Liver (tissue), 8 donors: ENCODE measurements at regions not wholly inside any gene's neighbourhood (a gene's known extent, or its start where the extent isn't known, plus 50 kb on each side); places are given as distances from the start of the nearest gene placed in this dataset.

ENCODE experiments used
- DNase-seq: peaks from one replicate; pipeline ENCODE4 v3.0.0-alpha.2; 2017; ENCODE audit warnings: low spot score
- H3K27ac ChIP-seq, 2 donors: one replicate each; pipeline ENCODE4 v1.7.0; 2013; ENCODE audit warnings: inconsistent platforms in 2 of 2, low read length in 2 of 2, control low read depth in 1 of 2, low read depth in 1 of 2, mild to moderate bottlenecking in 1 of 2
- H3K27me3 ChIP-seq, 4 donors: one replicate each; pipeline versions ENCODE4 v1.6.1 to v1.7.0; 2013; ENCODE audit warnings: low read length in 3 of 4, inconsistent platforms in 1 of 4, mild to moderate bottlenecking in 1 of 4, moderate library complexity in 1 of 4; ENCODE audit not compliant: control insufficient read depth in 4 of 4, insufficient read depth in 4 of 4
- H3K36me3 ChIP-seq, 4 donors: one replicate each; pipeline versions ENCODE4 v1.6.1 to v1.7.0; 2013; ENCODE audit warnings: low read length in 3 of 4, mild to moderate bottlenecking in 3 of 4, low read depth in 1 of 4, moderate library complexity in 1 of 4; ENCODE audit not compliant: control insufficient read depth in 4 of 4, insufficient read depth in 3 of 4
- H3K4me1 ChIP-seq, 4 donors: one replicate each; pipeline versions ENCODE4 v1.6.1 to v1.7.0; 2013; ENCODE audit warnings: low read length in 3 of 4, mild to moderate bottlenecking in 3 of 4, moderate library complexity in 1 of 4; ENCODE audit not compliant: control insufficient read depth in 4 of 4, insufficient read depth in 4 of 4
- H3K4me3 ChIP-seq, 3 donors: one replicate each; pipeline versions ENCODE4 v1.6.1 to v1.7.0; 2013; ENCODE audit warnings: low read length in 3 of 3, control low read depth in 1 of 3, low read depth in 1 of 3, mild to moderate bottlenecking in 1 of 3
- H3K9ac ChIP-seq, 2 donors: one replicate each; pipeline ENCODE4 v1.7.0; 2013; ENCODE audit warnings: low read length in 2 of 2, mild to moderate bottlenecking in 2 of 2, moderate library complexity in 2 of 2, control low read depth in 1 of 2, low read depth in 1 of 2
- H3K9me3 ChIP-seq, 4 donors: one replicate each; pipeline versions ENCODE4 v1.6.1 to v1.7.0; 2013; ENCODE audit warnings: low read length in 3 of 4; ENCODE audit not compliant: control insufficient read depth in 4 of 4
- FOXA1 ChIP-seq: IDR thresholded peaks from 2 replicates; pipeline ENCODE4 v1.6.1; 2016; ENCODE audit warnings: antibody characterized with exemption
- FOXA2 ChIP-seq: IDR thresholded peaks from 2 replicates; pipeline ENCODE4 v1.6.1; 2016; ENCODE audit warnings: antibody characterized with exemption
- GABPA ChIP-seq, 2 donors: IDR thresholded peaks in 1 of 2; conservative IDR thresholded peaks in 1 of 2; 2 replicates each; pipeline ENCODE4 v1.6.1; 2016; ENCODE audit warnings: antibody characterized with exemption in 2 of 2, mild to moderate bottlenecking in 1 of 2, moderate library complexity in 1 of 2
- HNF4A ChIP-seq, 2 donors: conservative IDR thresholded peaks; 2 replicates each; pipeline ENCODE4 v1.6.1; 2016; ENCODE audit warnings: antibody characterized with exemption in 2 of 2, mild to moderate bottlenecking in 2 of 2
- HNF4G ChIP-seq: IDR thresholded peaks from 2 replicates; pipeline ENCODE4 v1.6.1; 2016; ENCODE audit warnings: antibody characterized with exemption
- JUND ChIP-seq, 2 donors: IDR thresholded peaks; 2 replicates each; pipeline ENCODE4 v1.6.1; 2016; ENCODE audit warnings: antibody characterized with exemption in 2 of 2
- NR2F2 ChIP-seq: IDR thresholded peaks from 2 replicates; pipeline ENCODE4 v1.6.1; 2016; ENCODE audit warnings: antibody characterized with exemption
- RAD21 ChIP-seq, 2 donors: IDR thresholded peaks; 2 replicates each; pipeline ENCODE4 v1.6.1; 2016; ENCODE audit warnings: antibody characterized with exemption in 2 of 2, mild to moderate bottlenecking in 2 of 2
- RXRA ChIP-seq, 2 donors: IDR thresholded peaks; 2 replicates each; pipeline ENCODE4 v1.6.1; 2017 to 2018; ENCODE audit warnings: antibody characterized with exemption in 2 of 2, mild to moderate bottlenecking in 1 of 2
- SP1 ChIP-seq: IDR thresholded peaks from 2 replicates; pipeline ENCODE4 v1.6.1; 2018; ENCODE audit warnings: antibody characterized with exemption, mild to moderate bottlenecking
- TAF1 ChIP-seq: conservative IDR thresholded peaks from 2 replicates; pipeline ENCODE4 v1.6.1; 2016; ENCODE audit warnings: antibody characterized with exemption, mild to moderate bottlenecking
- YY1 ChIP-seq: IDR thresholded peaks from 2 replicates; pipeline ENCODE4 v1.6.1; 2016; ENCODE audit warnings: antibody characterized with exemption, mild to moderate bottlenecking
- WGBS: extraction: QIAGEN DNeasy Blood & Tissue Kit; methylation state at CpG from one replicate; pipeline ENCODE4 v1.1.7; 2013; 5-methylcytosine and 5-hydroxymethylcytosine counted together
- TF ChIP-seq, protein P1 (sequence below): IDR thresholded peaks from 2 replicates; pipeline ENCODE4 v1.6.1; 2016; ENCODE audit warnings: antibody characterized with exemption
- TF ChIP-seq, protein P2 (sequence below): IDR thresholded peaks from 2 replicates; pipeline ENCODE4 v1.6.1; 2016; ENCODE audit warnings: antibody characterized with exemption
- TF ChIP-seq, protein P3 (sequence below): fragments of 150-350 bp; IDR thresholded peaks from 2 replicates; pipeline ENCODE4 v1.5.1; 2017; ENCODE audit warnings: improper control_type of control experiment, low read depth, low read length; ENCODE audit not compliant: missing input control
- TF ChIP-seq, protein P4 (sequence below): IDR thresholded peaks from 2 replicates; pipeline ENCODE4 v1.6.1; 2016; ENCODE audit warnings: antibody characterized with exemption
- TF ChIP-seq, protein P5 (sequence below): IDR thresholded peaks from 2 replicates; pipeline ENCODE4 v1.6.1; 2016; ENCODE audit warnings: antibody characterized with exemption, mild to moderate bottlenecking
- donor health status: healthy.
- donor health status: healthy.
- donor health status: healthy.
- donor health status: healthy.
- donor health status: healthy.

DNA sequence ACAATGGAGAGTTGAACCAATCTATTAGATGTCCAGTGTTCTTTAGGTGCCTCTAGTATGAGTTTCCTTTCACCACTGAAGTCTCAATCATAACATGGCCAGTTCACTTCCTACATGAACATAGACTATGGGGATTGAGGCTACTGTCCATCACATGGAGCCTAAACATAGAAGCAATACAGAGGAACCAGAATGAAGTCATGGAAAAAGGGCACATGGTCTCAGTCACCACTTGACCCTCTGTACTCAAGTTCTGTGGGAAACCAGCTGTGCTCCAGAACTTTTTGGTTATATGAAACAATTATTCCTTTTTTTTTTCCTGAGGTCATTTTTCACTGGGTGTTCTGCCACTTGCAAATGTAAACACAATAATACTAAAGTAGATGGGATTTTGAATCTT lies 762.5 kb downstream of the CBLN4 start:
- Histone ChIP-seq H3K4me3 (no peak overlapping the region), H3K9me3 (peaks cover 0 to 3% (median 0%) of the 10 kb centered on the region in 4 donors), H3K27me3 (no peaks in the 10 kb centered on the region), H3K36me3 (no peaks in the 10 kb centered on the region), H3K9ac (no peak overlapping the region), H3K4me1 (peaks cover 0 to 10% (median 0%) of the 10 kb centered on the region in 4 donors), H3K27ac (no peak overlapping the region)
- DNase-seq: no peak
- TF ChIP-seq GABPA (IDR thresholded peaks at IDR 0.05 in 1 of 2, conservative IDR thresholded peaks at IDR 0.05 in 1 of 2) (no peak), TAF1 (no peak), FOXA2 (no peak), JUND (IDR thresholded peaks at IDR 0.05) (no peak), SP1 (no peak), RAD21 (IDR thresholded peaks at IDR 0.05) (no peak), HNF4G (no peak), YY1 (no peak), FOXA1 (no peak), HNF4A (conservative IDR thresholded peaks at IDR 0.05) (no peak)
- TF ChIP-seq, protein P1, sequence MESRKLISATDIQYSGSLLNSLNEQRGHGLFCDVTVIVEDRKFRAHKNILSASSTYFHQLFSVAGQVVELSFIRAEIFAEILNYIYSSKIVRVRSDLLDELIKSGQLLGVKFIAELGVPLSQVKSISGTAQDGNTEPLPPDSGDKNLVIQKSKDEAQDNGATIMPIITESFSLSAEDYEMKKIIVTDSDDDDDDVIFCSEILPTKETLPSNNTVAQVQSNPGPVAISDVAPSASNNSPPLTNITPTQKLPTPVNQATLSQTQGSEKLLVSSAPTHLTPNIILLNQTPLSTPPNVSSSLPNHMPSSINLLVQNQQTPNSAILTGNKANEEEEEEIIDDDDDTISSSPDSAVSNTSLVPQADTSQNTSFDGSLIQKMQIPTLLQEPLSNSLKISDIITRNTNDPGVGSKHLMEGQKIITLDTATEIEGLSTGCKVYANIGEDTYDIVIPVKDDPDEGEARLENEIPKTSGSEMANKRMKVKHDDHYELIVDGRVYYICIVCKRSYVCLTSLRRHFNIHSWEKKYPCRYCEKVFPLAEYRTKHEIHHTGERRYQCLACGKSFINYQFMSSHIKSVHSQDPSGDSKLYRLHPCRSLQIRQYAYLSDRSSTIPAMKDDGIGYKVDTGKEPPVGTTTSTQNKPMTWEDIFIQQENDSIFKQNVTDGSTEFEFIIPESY: no peak
- TF ChIP-seq, protein P2, sequence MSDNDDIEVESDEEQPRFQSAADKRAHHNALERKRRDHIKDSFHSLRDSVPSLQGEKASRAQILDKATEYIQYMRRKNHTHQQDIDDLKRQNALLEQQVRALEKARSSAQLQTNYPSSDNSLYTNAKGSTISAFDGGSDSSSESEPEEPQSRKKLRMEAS: no peak
- TF ChIP-seq, protein P3, sequence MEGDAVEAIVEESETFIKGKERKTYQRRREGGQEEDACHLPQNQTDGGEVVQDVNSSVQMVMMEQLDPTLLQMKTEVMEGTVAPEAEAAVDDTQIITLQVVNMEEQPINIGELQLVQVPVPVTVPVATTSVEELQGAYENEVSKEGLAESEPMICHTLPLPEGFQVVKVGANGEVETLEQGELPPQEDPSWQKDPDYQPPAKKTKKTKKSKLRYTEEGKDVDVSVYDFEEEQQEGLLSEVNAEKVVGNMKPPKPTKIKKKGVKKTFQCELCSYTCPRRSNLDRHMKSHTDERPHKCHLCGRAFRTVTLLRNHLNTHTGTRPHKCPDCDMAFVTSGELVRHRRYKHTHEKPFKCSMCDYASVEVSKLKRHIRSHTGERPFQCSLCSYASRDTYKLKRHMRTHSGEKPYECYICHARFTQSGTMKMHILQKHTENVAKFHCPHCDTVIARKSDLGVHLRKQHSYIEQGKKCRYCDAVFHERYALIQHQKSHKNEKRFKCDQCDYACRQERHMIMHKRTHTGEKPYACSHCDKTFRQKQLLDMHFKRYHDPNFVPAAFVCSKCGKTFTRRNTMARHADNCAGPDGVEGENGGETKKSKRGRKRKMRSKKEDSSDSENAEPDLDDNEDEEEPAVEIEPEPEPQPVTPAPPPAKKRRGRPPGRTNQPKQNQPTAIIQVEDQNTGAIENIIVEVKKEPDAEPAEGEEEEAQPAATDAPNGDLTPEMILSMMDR: no peak
- TF ChIP-seq, protein P4, sequence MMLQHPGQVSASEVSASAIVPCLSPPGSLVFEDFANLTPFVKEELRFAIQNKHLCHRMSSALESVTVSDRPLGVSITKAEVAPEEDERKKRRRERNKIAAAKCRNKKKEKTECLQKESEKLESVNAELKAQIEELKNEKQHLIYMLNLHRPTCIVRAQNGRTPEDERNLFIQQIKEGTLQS: no peak
- TF ChIP-seq, protein P5, sequence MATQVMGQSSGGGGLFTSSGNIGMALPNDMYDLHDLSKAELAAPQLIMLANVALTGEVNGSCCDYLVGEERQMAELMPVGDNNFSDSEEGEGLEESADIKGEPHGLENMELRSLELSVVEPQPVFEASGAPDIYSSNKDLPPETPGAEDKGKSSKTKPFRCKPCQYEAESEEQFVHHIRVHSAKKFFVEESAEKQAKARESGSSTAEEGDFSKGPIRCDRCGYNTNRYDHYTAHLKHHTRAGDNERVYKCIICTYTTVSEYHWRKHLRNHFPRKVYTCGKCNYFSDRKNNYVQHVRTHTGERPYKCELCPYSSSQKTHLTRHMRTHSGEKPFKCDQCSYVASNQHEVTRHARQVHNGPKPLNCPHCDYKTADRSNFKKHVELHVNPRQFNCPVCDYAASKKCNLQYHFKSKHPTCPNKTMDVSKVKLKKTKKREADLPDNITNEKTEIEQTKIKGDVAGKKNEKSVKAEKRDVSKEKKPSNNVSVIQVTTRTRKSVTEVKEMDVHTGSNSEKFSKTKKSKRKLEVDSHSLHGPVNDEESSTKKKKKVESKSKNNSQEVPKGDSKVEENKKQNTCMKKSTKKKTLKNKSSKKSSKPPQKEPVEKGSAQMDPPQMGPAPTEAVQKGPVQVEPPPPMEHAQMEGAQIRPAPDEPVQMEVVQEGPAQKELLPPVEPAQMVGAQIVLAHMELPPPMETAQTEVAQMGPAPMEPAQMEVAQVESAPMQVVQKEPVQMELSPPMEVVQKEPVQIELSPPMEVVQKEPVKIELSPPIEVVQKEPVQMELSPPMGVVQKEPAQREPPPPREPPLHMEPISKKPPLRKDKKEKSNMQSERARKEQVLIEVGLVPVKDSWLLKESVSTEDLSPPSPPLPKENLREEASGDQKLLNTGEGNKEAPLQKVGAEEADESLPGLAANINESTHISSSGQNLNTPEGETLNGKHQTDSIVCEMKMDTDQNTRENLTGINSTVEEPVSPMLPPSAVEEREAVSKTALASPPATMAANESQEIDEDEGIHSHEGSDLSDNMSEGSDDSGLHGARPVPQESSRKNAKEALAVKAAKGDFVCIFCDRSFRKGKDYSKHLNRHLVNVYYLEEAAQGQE: no peak

DNA sequence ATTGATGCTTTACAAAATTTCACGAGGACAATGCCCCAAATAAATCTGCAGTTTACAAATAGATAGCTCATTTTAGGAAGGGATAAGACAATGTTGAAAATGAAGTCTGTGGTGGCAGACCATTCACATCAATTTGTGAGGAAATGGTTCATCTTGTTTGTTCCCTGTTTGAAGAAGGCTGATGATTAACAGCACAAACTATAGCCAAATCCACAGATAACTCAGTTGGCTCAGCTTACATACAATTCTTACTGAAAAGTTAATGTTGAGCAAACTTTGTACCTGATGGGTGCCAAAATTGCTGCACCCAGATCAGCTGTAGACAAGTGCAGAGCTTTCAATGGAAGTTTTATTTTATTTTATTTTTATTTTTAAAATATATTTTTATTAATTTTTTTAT lies 763.9 kb downstream of the DOK5 start:
- H3K27me3 ChIP-seq: no peaks in the 10 kb centered on the region
- TF ChIP-seq YY1 (peak; percentile 58), RAD21 (IDR thresholded peaks at IDR 0.05) (peak; percentile 4 to 30), FOXA2 (peak; percentile 25), SP1 (peak; percentile 14), RXRA (IDR thresholded peaks at IDR 0.05) (peak in 1 of 2 donors; percentile 31), NR2F2 (no peak), HNF4A (conservative IDR thresholded peaks at IDR 0.05) (peak; percentile 45 to 71)
- TF ChIP-seq, protein P5: no peak
- TF ChIP-seq, protein P4: no peak
- H3K9me3 ChIP-seq: peaks cover 0 to 9% (median 0%) of the 10 kb centered on the region in 4 donors
- WGBS: 12% methylated on average over 1 of the region's 1 CpG
- no peak for DNase-seq
- H3K4me1 ChIP-seq: peaks cover 0 to 10% (median 0%) of the 10 kb centered on the region in 4 donors
- H3K36me3 ChIP-seq: no peaks in the 10 kb centered on the region
- no peak overlapping the region for H3K27ac ChIP-seq
- H3K4me3 ChIP-seq: no peak overlapping the region
- no peak overlapping the region for H3K9ac ChIP-seq
